GM10266 (cell line): ENCODE measurements at regions not wholly inside any gene's neighbourhood (a gene's known extent, or its start where the extent isn't known, plus 50 kb on each side); places are given as distances from the start of the nearest gene placed in this dataset.
A peak's percentile ranks its signal among the peaks of the same experiment; 100 is the strongest.
"Not testable (repeated sequence)": the region's sequence is repeated elsewhere in the genome, so short reads cannot be mapped to it uniquely, and the experiment has no call there.

ENCODE experiments used
- DNase-seq: peaks from one replicate; pipeline ENCODE4 v3.0.0; 2012; ENCODE audit errors: extremely low spot score
- TF ChIP-seq, protein P1 (sequence below): IDR thresholded peaks from 2 replicates; pipeline ENCODE4 v1.5.1; 2012; ENCODE audit warnings: mild to moderate bottlenecking, low read depth; ENCODE audit not compliant: control insufficient read depth, insufficient read depth; ENCODE audit errors: missing control alignments

DNA sequence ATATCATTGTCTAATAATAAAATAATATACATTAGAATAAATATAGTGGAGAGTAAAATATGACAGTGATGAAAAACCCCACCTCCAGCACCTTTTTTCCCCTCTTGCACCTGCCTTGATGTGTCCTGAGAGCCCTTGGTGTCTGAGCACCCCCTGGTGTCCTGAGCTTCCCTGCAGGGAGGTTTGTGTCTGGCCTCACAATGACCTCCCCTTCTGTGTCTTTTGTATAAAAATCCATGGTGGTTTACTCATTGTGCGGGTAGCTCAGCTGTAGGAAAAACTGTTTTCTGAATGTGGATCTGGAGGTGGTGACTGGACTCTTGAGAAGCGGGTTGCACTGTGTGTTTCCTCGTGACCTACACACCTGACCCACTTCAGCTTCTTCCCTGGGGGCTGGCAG lies 636.9 kb downstream of the TMEM121 start:
- TF ChIP-seq, protein P1, sequence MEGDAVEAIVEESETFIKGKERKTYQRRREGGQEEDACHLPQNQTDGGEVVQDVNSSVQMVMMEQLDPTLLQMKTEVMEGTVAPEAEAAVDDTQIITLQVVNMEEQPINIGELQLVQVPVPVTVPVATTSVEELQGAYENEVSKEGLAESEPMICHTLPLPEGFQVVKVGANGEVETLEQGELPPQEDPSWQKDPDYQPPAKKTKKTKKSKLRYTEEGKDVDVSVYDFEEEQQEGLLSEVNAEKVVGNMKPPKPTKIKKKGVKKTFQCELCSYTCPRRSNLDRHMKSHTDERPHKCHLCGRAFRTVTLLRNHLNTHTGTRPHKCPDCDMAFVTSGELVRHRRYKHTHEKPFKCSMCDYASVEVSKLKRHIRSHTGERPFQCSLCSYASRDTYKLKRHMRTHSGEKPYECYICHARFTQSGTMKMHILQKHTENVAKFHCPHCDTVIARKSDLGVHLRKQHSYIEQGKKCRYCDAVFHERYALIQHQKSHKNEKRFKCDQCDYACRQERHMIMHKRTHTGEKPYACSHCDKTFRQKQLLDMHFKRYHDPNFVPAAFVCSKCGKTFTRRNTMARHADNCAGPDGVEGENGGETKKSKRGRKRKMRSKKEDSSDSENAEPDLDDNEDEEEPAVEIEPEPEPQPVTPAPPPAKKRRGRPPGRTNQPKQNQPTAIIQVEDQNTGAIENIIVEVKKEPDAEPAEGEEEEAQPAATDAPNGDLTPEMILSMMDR: no peak
- no peak for DNase-seq

DNA sequence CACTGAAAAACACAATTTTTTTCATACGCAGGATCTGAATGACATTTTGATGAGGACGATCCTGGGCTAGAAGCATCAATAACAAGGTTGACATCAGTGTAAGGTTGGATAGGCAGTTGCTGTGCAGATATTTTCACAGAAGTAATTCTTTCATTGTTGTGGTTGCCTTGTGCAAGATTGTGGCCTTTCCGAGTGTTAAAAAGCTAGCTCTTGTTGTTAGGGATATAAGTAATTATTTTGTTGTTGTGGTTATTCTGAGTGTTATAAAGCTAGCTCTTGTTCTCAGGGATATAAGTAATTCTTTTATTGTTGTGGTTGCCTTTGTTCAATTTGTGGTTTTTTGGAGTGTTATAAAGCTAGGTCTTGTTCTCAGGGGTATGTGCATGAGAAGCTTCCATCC lies 637.4 kb downstream of the TMEM121 start:
- not testable (repeated sequence) for DNase-seq

DNA sequence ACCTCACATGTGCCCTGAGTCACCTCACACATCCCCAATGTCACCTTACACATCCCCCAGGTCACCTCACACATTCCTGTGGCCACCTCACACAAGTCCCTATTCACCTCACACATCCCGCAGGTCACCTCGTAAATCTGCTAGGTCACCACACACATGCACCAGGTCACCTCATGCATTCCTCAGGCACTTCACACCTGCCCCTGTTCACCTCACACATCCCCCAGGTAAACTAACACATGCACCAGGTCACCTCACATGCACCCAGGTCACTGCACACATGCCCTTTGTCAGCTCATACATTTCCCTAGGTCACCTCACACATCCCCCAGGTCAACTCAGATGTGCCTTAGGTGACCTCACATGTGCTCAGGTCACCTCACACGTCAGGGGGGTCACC lies 639.8 kb downstream of the TMEM121 start:
- TF ChIP-seq, protein P1: no peak
- DNase-seq: no peak

DNA sequence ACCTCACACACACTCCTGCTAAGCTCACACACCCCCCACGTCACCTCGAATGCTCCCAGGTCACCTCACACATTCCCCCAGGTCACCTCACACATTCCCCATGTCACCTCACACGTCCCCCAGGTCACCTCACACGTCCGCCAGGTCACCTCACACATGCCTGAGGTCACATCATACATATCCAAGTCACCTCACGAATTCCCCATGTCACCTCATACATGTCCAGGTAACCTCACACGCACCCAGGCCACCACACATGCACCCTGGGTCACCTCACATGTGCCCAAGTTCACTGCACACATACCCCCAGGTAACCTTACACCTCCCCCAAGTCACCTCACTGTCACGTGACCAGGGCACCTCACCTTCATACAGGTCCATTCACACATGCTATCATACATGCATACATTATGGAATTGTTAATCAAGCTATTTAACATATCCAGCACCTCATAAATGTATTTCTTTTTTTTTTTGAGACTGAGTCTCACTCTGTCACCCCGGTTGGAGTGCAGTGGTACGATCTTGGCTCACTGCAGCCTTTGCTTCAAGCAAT lies 640.3 kb downstream of the TMEM121 start:
- DNase-seq: no peak
- TF ChIP-seq, protein P1: no peak

DNA sequence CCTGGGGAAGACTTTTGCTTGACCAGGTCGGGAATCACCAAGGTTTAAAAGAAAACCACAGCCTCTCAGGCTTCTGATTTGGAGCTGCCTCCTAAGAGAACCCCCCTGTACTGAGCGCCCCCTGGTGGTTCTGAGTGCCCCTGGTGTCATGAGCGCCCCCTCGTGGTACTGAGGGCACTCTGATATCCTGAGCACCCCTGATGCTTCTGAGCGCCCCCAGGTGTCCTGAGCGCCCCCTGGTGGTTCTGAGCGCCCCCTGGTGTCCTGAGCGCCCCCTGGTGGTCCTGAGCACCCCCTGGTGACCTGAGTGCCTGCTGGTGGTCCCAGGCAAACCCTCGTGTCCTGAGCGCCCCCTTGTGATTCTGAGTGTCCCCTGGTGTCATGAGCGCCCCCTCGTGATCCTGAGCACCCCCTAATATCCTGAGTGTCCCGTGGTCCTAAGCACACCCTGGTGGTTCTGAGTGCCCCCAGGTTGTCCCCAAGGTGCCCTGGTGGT lies 643.8 kb downstream of the TMEM121 start:
- TF ChIP-seq, protein P1: peak; percentile 62
- DNase-seq: not testable (repeated sequence)

DNA sequence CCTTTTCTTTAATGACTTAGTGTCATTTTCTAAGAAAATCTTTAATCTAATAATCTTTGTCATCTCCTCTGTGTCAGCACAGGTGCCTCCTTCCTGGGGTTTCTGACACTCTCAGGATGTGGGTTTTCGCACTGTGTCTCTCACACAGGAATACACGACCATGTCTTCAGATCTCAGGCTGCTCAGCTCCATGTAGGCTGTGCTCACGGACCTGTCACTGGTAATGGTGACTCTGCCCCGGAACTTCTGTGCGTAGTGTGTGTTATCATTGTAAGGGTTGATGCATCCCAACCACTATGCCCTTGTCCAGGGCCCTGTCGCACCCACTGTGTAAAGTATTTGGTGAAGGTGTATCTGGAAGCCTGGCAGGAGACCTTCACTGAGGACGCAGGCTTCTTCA lies 647.8 kb downstream of the TMEM121 start:
- DNase-seq: no peak
- TF ChIP-seq, protein P1: no peak

DNA sequence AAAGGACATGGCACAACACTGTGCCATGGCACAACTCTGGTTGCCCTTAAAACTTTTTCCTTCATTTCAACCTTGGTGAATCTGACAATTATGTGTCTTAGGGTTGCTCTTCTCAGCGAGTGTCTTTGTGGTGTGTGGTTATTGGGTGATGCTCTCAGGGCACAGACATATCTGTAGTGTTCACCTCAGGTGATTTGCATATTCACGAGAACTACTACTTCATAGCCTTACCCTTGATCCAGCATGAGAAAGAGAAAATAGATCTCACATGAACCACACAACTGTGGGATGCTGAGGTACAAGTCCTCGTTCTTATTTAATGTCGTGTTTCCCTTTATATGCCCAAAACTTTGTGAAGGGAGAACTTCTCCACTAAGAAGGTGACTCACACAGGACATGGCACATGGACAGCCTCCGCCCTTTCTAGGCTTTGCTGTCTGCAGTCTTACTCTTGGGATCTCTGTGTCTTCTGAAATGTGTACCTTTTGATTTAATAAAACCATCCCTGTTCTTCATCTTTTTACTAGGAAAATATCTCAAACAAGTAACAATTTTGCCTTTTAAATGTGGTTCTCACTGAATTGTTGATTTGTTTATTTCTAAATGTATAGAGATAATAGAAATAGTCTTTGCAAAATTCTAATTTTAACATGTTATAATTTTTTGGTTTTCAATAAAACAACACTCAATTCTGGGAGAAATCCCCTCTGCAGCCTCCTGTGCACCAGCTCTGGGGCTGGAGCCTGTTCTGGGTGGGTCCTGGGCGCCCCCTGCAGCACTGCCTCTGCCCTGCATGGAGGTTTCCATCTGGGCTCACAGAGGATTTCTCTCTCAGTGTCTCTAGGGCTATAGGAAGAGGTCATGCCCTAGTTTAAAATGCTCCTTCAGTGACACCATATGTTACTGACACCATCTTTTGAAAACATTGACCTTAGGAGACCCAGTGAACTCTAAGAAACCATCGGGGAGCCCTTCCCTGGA lies 651.2 kb downstream of the TMEM121 start:
- DNase-seq: not testable (repeated sequence)

DNA sequence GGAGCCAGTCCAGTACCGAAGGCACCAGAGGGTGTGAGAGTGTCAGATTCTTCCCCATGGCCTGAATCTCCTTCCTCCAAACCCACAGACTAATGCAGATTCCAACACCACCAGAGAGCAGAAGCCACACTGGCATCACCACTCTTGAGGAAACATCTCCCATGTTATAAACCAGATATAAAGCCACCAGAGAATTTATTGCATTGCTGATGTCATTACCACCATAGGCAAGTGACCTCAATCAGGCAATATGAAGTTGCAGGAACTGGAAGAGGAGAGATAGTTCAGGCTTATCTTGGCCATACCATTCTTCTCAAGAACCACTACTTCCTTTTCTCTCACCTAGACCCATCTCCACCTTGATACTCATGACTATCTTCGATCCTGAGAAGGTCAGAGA lies 653.4 kb downstream of the TMEM121 start:
- TF ChIP-seq, protein P1: no peak
- DNase-seq: no peak

DNA sequence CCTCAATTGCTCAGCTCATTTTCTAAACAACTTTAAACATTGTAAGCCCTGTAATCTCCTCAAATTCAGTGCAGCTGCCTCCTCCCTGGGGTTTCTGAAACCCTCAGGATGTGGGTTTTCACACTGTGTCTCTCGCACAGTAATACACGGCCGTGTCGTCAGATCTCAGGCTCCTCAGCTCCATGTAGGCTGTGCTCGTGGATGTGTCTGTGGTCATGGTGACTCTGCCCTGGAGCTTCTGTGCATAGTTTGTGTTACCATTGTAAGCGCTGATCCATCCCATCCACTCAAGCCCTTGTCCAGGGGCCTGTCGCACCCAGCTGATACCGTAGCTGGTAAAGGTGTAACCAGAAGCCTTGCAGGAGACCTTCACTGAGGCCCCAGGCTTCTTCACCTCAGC lies 658.4 kb downstream of the TMEM121 start:
- not testable (repeated sequence) for DNase-seq

DNA sequence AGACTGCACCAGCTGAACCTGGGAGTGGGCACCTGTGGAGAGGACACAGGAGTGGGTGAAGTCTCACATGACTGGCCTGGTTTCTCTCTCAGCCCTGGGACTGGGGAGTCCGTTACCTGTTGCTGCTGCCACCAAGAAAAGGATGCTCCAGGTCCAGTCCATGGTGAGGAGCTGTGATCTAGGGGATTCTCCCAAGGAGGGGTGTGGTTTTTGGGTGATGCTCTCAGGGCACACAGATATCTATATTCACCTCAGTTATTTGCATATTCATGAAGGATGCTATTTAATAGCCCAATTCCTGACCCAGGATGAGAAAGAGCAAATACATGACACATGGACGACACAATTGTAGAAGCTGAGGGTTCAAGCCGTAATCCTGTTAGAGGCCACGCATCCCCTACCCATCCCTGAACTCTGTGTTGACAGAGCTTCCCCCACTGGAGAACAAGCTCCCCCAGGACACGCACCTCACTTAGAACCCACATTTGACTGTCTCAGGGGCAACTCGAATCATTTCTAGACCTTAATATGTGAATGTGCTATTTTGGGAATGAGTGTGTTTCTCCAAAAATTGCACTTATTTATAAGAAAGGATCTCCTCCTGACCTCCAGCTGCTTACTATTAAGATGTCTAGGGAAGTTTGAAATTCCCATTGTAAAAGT lies 658.9 kb downstream of the TMEM121 start:
- not testable (repeated sequence) for DNase-seq
